Stimulated activated CD4-positive, alpha-beta T cell treated with anti-CD3 and anti-CD28 coated beads, Interleukin-15, amount 100 ng/mL, for 48 hours (primary cell): ENCODE measurements at regions not wholly inside any gene's neighbourhood (a gene's known extent, or its start where the extent isn't known, plus 50 kb on each side); places are given as distances from the start of the nearest gene placed in this dataset.
"Not testable (repeated sequence)": the region's sequence is repeated elsewhere in the genome, so short reads cannot be mapped to it uniquely, and the experiment has no call there.

Experiments
- DNase-seq, 2 donors: peaks; one replicate each; pipeline ENCODE4 v3.0.0-alpha.2; 2020; ENCODE audit warnings: low read depth in 2 of 2

- not testable (repeated sequence) for DNase-seq
These were observed 816.2 kb downstream of the TRIB2 start for GRCh38 chr2:13532781-13533523.

GRCh38 chr2:13533524-13533922, 816.8 kb downstream of the TRIB2 start:
- no peak for DNase-seq

GRCh38 chr2:13536941-13537340, 820.2 kb downstream of the TRIB2 start:
- no peak for DNase-seq

GRCh38 chr2:13537771-13538349, 821.1 kb downstream of the TRIB2 start:
- no peak for DNase-seq

- no peak for DNase-seq
These were observed 822.6 kb downstream of the TRIB2 start for GRCh38 chr2:13539296-13539695.

GRCh38 chr2:13542061-13542460, 825.3 kb downstream of the TRIB2 start:
- no peak for DNase-seq

- DNase-seq, result no peak
These were observed 825.9 kb downstream of the TRIB2 start for GRCh38 chr2:13542642-13543041.

- DNase-seq, result no peak
These were observed 826.8 kb downstream of the TRIB2 start for GRCh38 chr2:13543550-13543949.

- DNase-seq, result no peak
These were observed 828.6 kb downstream of the TRIB2 start for GRCh38 chr2:13545320-13545719.

- no peak for DNase-seq
These were observed 829.4 kb downstream of the TRIB2 start for GRCh38 chr2:13546131-13546530.

GRCh38 chr2:13550285-13551231, 833.8 kb downstream of the TRIB2 start:
- DNase-seq, result no peak

- no peak for DNase-seq
These were observed 841.6 kb downstream of the TRIB2 start for GRCh38 chr2:13558368-13558767.

GRCh38 chr2:13560322-13560721, 843.6 kb downstream of the TRIB2 start:
- no peak for DNase-seq

- no peak for DNase-seq
These were observed 855.7 kb downstream of the TRIB2 start for GRCh38 chr2:13572466-13572865.

GRCh38 chr2:13574831-13575230, 858.1 kb downstream of the TRIB2 start:
- DNase-seq, result no peak

GRCh38 chr2:13576406-13577036, 859.8 kb downstream of the TRIB2 start:
- no peak for DNase-seq

- no peak for DNase-seq
These were observed 861.8 kb downstream of the TRIB2 start for GRCh38 chr2:13578547-13578946.

GRCh38 chr2:13581471-13581870, 864.7 kb downstream of the TRIB2 start:
- DNase-seq, result no peak

- DNase-seq, result no peak
These were observed 866.9 kb downstream of the TRIB2 start for GRCh38 chr2:13583609-13584008.

GRCh38 chr2:13584020-13584419, 867.3 kb downstream of the TRIB2 start:
- DNase-seq, result no peak

GRCh38 chr2:13585732-13586131, 869.0 kb downstream of the TRIB2 start:
- DNase-seq, result no peak

- DNase-seq, result no peak
These were observed 879.5 kb downstream of the TRIB2 start for GRCh38 chr2:13596233-13596632.
